ENCODE measurements at regions not wholly inside any gene's neighbourhood (a gene's known extent, or its start where the extent isn't known, plus 50 kb on each side); places are given as distances from the start of the nearest gene placed in this dataset.

DNA sequence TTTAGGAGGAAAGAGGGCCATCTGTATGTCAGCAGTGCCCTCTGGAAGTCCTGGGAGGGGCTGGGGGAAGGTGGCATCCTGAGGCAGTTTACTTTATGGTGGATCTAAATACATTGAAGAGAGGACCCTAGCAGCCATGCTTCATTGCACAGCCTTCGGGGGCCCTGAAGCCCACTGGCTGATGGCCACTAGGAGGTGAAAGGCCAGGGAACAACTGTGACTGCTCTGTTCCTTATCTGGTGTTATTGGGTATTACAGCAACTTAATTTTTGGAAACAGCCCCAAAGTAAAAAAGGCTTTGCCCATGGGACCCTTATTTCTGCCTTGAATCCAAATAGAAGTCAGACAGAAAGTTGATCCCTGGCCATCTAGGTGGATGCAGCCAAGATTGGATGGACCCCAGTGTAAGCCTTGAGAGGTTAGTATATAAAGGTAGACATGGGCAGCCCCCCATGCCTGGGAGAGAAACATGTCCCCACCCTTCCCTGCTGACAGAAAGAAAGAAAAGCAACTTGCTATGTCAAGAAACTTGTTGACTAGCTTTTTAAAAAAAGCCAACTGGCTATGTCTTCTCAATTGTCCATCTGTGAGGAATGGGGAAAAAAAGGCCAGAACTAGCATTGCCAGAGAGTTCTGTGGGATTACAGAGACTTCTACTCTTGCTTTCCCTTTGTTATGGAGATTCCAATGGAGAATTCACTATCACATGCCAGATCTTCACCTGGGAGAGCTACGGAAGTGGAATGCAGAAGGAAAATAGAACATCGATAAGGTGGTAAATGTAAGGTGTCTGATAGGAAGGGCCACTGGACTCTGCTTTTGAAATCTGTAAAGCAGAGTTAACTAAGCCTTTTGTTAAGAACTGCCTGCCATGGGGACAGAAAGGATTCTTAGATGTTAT is 58.6 kb upstream of the OSR1 start:
- FAIRE-seq, result no peak

DNA sequence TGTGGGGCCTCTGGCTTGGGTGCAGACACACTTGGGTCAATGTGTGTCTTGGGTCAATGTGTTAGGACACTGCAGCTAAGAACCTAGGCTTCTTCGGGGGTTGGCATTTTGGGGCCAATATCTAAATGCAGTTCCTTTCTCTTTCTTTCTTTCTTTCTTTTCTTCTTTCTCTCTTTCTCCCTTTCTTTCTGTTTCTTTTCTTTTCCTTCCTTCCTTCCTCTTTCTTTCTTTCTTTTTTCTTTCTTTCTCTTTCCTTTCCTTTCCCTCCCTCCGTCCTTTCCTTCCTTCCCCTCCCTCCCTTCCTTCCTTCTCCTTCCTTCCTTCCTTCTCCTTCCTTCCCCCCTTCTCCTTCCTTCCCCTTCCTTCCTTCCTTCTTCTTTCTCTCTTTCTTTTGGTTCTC is 57.7 kb upstream of the OSR1 start:
- no peak for FAIRE-seq

DNA sequence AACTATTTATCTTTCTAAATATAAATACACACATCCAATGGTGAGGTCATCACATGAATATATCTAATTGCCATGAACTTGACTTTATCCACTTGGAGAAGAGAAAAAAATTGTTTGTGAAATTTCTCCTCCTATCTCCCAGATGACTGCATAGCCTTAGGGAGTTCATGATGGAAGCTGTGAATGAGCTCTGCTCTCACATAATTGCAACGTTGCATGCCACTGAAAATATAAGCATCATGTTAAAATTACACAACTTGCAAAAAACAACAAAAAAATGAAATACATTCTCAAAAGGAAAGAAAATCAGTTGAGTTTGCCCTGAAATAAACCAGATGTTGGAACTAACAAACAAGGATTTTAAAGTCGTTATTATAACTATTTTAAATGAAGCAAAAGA is 50.6 kb upstream of the OSR1 start:
- no peak for FAIRE-seq

DNA sequence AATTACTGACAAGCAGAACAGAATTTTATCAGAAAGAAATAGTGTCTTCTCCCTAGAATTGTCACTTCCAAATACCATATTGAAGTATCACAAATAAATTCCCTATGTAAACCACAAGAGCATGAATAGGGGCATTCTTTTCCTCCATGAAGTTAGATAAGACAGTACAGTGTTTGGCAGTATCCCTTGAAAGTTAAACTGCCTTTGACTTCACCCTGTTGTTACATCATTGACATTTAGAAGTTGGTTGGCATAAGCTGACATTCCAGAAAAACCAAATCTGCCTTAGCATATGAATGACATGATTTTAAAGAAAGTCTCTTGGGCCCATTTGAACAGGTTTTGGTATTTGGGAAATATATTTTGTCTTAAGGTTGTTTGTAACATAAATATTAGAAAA is 50.2 kb upstream of the OSR1 start:
- FAIRE-seq, result no peak

Data from endometrium (tissue), 2 donors.